HFFc6 (cell line): ENCODE measurements at regions not wholly inside any gene's neighbourhood (a gene's known extent, or its start where the extent isn't known, plus 50 kb on each side); places are given as distances from the start of the nearest gene placed in this dataset.
"Not testable (repeated sequence)": the region's sequence is repeated elsewhere in the genome, so short reads cannot be mapped to it uniquely, and the experiment has no call there.

Experiments used
- DNase-seq: peaks from one replicate; pipeline ENCODE4 v3.0.0-alpha.2; 2018
- H3K27ac Mint-ChIP-seq: 2 replicates; pipeline ENCODE4 v1.8.0; 2020; ENCODE audit warnings: mild to moderate bottlenecking, mixed read lengths
- H3K27me3 Mint-ChIP-seq: 2 replicates; pipeline ENCODE4 v1.8.0; 2021; ENCODE audit warnings: mild to moderate bottlenecking, moderate library complexity, mixed read lengths; ENCODE audit not compliant: insufficient read depth
- H3K36me3 Mint-ChIP-seq: 2 replicates; pipeline ENCODE4 v1.8.0; 2021; ENCODE audit warnings: low read depth, mixed read lengths
- H3K4me1 Mint-ChIP-seq: 2 replicates; pipeline ENCODE4 v1.8.0; 2020; ENCODE audit warnings: low read depth, mixed read lengths
- H3K4me3 Mint-ChIP-seq: 2 replicates; pipeline ENCODE4 v1.8.0; 2020; ENCODE audit warnings: mild to moderate bottlenecking, moderate library complexity, mixed read lengths
- H3K9me3 Mint-ChIP-seq: 2 replicates; pipeline ENCODE4 v1.8.0; 2020; ENCODE audit warnings: mild to moderate bottlenecking, mixed read lengths
- CTCF ChIP-seq: fragments of 200-600 bp; sonication (generic); IDR thresholded peaks from 2 replicates; pipeline ENCODE4 v1.5.0; 2021; ENCODE audit warnings: antibody characterized with exemption, mild to moderate bottlenecking

- H3K36me3 Mint-ChIP-seq: no peaks in the 10 kb centered on the region; the same call in 1 of the 2 replicates
- H3K4me1 Mint-ChIP-seq: no peaks in the 10 kb centered on the region
- H3K27me3 Mint-ChIP-seq: no peaks in the 10 kb centered on the region; the same call in 1 of the 2 replicates
- no peak overlapping the region for H3K27ac Mint-ChIP-seq
- TF ChIP-seq CTCF: no peak
- DNase-seq: no peak
- H3K4me3 Mint-ChIP-seq: no peak overlapping the region
- H3K9me3 Mint-ChIP-seq: peaks cover 15% of the 10 kb centered on the region
These were observed 367.5 kb upstream of the KCND2 start for GRCh38 chr7:119905495-119905894.

GRCh38 chr7:119908948-119909347 lies 364.0 kb upstream of the KCND2 start:
- TF ChIP-seq CTCF: no peak
- H3K9me3 Mint-ChIP-seq: peaks cover 21% of the 10 kb centered on the region
- no peaks in the 10 kb centered on the region for H3K4me1 Mint-ChIP-seq
- H3K36me3 Mint-ChIP-seq: no peaks in the 10 kb centered on the region; the same call in 1 of the 2 replicates
- H3K4me3 Mint-ChIP-seq: no peak overlapping the region
- H3K27me3 Mint-ChIP-seq: no peaks in the 10 kb centered on the region; the same call in 1 of the 2 replicates
- DNase-seq: no peak
- H3K27ac Mint-ChIP-seq: no peak overlapping the region

GRCh38 chr7:119914119-119914518 lies 358.9 kb upstream of the KCND2 start:
- DNase-seq: not testable (repeated sequence)

GRCh38 chr7:119916501-119916900 lies 356.5 kb upstream of the KCND2 start:
- H3K36me3 Mint-ChIP-seq: no peaks in the 10 kb centered on the region

More at GRCh38 chr7:119914119-119914518, 358.9 kb upstream of the KCND2 start:
- H3K36me3 Mint-ChIP-seq, H3K27ac Mint-ChIP-seq, H3K27me3 Mint-ChIP-seq, H3K4me1 Mint-ChIP-seq, H3K4me3 Mint-ChIP-seq: not testable (repeated sequence)
- H3K9me3 Mint-ChIP-seq: peaks cover 26% of the 10 kb centered on the region

GRCh38 chr7:119918185-119918584 lies 354.8 kb upstream of the KCND2 start:
- no peak for DNase-seq
- H3K27ac Mint-ChIP-seq: no peak overlapping the region
- no peaks in the 10 kb centered on the region for H3K36me3 Mint-ChIP-seq
- TF ChIP-seq CTCF: no peak
- H3K9me3 Mint-ChIP-seq: peaks cover 19% of the 10 kb centered on the region
- H3K4me1 Mint-ChIP-seq: no peaks in the 10 kb centered on the region
- H3K27me3 Mint-ChIP-seq: no peaks in the 10 kb centered on the region; the same call in 1 of the 2 replicates
- H3K4me3 Mint-ChIP-seq: no peak overlapping the region

More at GRCh38 chr7:119916501-119916900, 356.5 kb upstream of the KCND2 start:
- Mint-ChIP-seq H3K4me3 (no peak overlapping the region), H3K27ac (no peak overlapping the region), H3K4me1 (no peaks in the 10 kb centered on the region), H3K9me3 (peaks cover 21% of the 10 kb centered on the region), H3K27me3 (no peaks in the 10 kb centered on the region; the same call in 1 of the 2 replicates)
- no peak for DNase-seq
- no peak for TF ChIP-seq CTCF

GRCh38 chr7:119919986-119920385 lies 353.0 kb upstream of the KCND2 start:
- no peak for DNase-seq
- H3K4me3 Mint-ChIP-seq: no peak overlapping the region
- no peak overlapping the region for H3K27ac Mint-ChIP-seq
- TF ChIP-seq CTCF: no peak
- H3K27me3 Mint-ChIP-seq: no peaks in the 10 kb centered on the region; the same call in 1 of the 2 replicates
- H3K4me1 Mint-ChIP-seq: no peaks in the 10 kb centered on the region
- H3K36me3 Mint-ChIP-seq: no peaks in the 10 kb centered on the region
- H3K9me3 Mint-ChIP-seq: peaks cover 14% of the 10 kb centered on the region
